ENCODE measurements at regions not wholly inside any gene's neighbourhood (a gene's known extent, or its start where the extent isn't known, plus 50 kb on each side); places are given as distances from the start of the nearest gene placed in this dataset.

- peaks cover 5 to 23% (median 15%) of the 10 kb centered on the region in 3 donors for H3K27me3 ChIP-seq
- no peaks in the 10 kb centered on the region for H3K4me1 ChIP-seq
- WGBS, 2 donors = 26 to 57% methylated on average over 6 of the region's 6 CpGs
- H3K27ac ChIP-seq = no peak overlapping the region
- H3K4me3 ChIP-seq = no peak overlapping the region
- intact Hi-C loops (cut with DNase I) = no loop called here
- TF ChIP-seq CTCF (IDR thresholded peaks at IDR 0.05) = no peak
- no peak for TF ChIP-seq POLR2A (IDR thresholded peaks at IDR 0.05)
- TF ChIP-seq EP300 (IDR thresholded peaks at IDR 0.05) = no peak
- no peak for TF ChIP-seq POLR2AphosphoS5 (IDR thresholded peaks at IDR 0.05)
- no peaks in the 10 kb centered on the region for H3K36me3 ChIP-seq
- no peak for DNase-seq
- H3K9me3 ChIP-seq = no peaks in the 10 kb centered on the region
Observed at GRCh38 chr22:48004038-48004437, 1241.6 kb downstream of the TBC1D22A start.

GRCh38 chr22:48001101-48001500 is 1238.7 kb downstream of the TBC1D22A start:
- Histone ChIP-seq H3K4me3 (no peak overlapping the region), H3K27ac (no peak overlapping the region), H3K9me3 (no peaks in the 10 kb centered on the region), H3K36me3 (no peaks in the 10 kb centered on the region), H3K27me3 (peaks cover 5 to 17% (median 15%) of the 10 kb centered on the region in 3 donors), H3K4me1 (no peaks in the 10 kb centered on the region)
- DNase-seq = no peak
- intact Hi-C loops (cut with DNase I) = no loop called here
- 84 to 89% methylated on average over 11 of the region's 11 CpGs for WGBS, 2 donors
- no peak for TF ChIP-seq CTCF (IDR thresholded peaks at IDR 0.05)
- TF ChIP-seq POLR2AphosphoS5 (IDR thresholded peaks at IDR 0.05) = no peak
- no peak for TF ChIP-seq POLR2A (IDR thresholded peaks at IDR 0.05)
- TF ChIP-seq EP300 (IDR thresholded peaks at IDR 0.05) = no peak

GRCh38 chr22:47997612-47998011 is 1235.2 kb downstream of the TBC1D22A start:
- Histone ChIP-seq H3K4me1 (no peaks in the 10 kb centered on the region), H3K27ac (no peak overlapping the region), H3K27me3 (peaks cover 3 to 13% (median 9%) of the 10 kb centered on the region in 3 donors), H3K4me3 (no peak overlapping the region), H3K9me3 (no peaks in the 10 kb centered on the region), H3K36me3 (no peaks in the 10 kb centered on the region)
- intact Hi-C loops (cut with DNase I) = no loop called here
- DNase-seq = no peak
- 79 to 83% methylated on average over 8 of the region's 8 CpGs for WGBS, 2 donors
- TF ChIP-seq POLR2A (IDR thresholded peaks at IDR 0.05) = no peak
- no peak for TF ChIP-seq CTCF (IDR thresholded peaks at IDR 0.05)
- TF ChIP-seq EP300 (IDR thresholded peaks at IDR 0.05) = no peak
- no peak for TF ChIP-seq POLR2AphosphoS5 (IDR thresholded peaks at IDR 0.05)

GRCh38 chr22:47997052-47997590 is 1234.7 kb downstream of the TBC1D22A start:
- H3K36me3 ChIP-seq = no peaks in the 10 kb centered on the region
- H3K9me3 ChIP-seq = no peaks in the 10 kb centered on the region
- H3K27ac ChIP-seq = no peak overlapping the region
- peaks cover 0 to 9% (median 5%) of the 10 kb centered on the region in 3 donors for H3K27me3 ChIP-seq
- intact Hi-C loops (cut with DNase I) = no loop called here
- no peak for TF ChIP-seq EP300 (IDR thresholded peaks at IDR 0.05)
- no peak for TF ChIP-seq POLR2AphosphoS5 (IDR thresholded peaks at IDR 0.05)
- no peak for TF ChIP-seq POLR2A (IDR thresholded peaks at IDR 0.05)
- TF ChIP-seq CTCF (IDR thresholded peaks at IDR 0.05) = no peak
- no peak overlapping the region for H3K4me3 ChIP-seq
- H3K4me1 ChIP-seq = no peaks in the 10 kb centered on the region
- DNase-seq = no peak
- WGBS, 2 donors = 56 to 65% methylated on average over 10 of the region's 10 CpGs

- intact Hi-C loops (cut with DNase I) = no loop called here
- Histone ChIP-seq H3K4me1 (no peaks in the 10 kb centered on the region), H3K9me3 (no peaks in the 10 kb centered on the region), H3K36me3 (no peaks in the 10 kb centered on the region), H3K27me3 (peaks cover 0 to 8% (median 0%) of the 10 kb centered on the region in 3 donors), H3K4me3 (no peak overlapping the region), H3K27ac (no peak overlapping the region)
- TF ChIP-seq EP300 (IDR thresholded peaks at IDR 0.05) (no peak), POLR2AphosphoS5 (IDR thresholded peaks at IDR 0.05) (no peak), POLR2A (IDR thresholded peaks at IDR 0.05) (no peak), CTCF (IDR thresholded peaks at IDR 0.05) (no peak)
- 78 to 83% methylated on average over 8 of the region's 8 CpGs for WGBS, 2 donors
- DNase-seq = no peak
Observed at GRCh38 chr22:47996446-47996857, 1234.0 kb downstream of the TBC1D22A start.
